NOMO-1 treated with DMSO at 0.1 percent for 48 hours (cell line): ENCODE measurements at regions not wholly inside any gene's neighbourhood (a gene's known extent, or its start where the extent isn't known, plus 50 kb on each side); places are given as distances from the start of the nearest gene placed in this dataset.

Experiments used
- DNase-seq: peaks from one replicate; lab custom pipeline; 2025; ENCODE audit not compliant: unreplicated experiment; lab: John Stamatoyannopoulos, UW

GRCh38 chr6:28766426-28766825 is 157.4 kb downstream of the TRIM27 start:
- DNase-seq: no peak

GRCh38 chr6:28767133-28767532 is 156.7 kb downstream of the TRIM27 start:
- DNase-seq: no peak

GRCh38 chr6:28767691-28768090 is 156.1 kb downstream of the TRIM27 start:
- no peak for DNase-seq

DNA sequence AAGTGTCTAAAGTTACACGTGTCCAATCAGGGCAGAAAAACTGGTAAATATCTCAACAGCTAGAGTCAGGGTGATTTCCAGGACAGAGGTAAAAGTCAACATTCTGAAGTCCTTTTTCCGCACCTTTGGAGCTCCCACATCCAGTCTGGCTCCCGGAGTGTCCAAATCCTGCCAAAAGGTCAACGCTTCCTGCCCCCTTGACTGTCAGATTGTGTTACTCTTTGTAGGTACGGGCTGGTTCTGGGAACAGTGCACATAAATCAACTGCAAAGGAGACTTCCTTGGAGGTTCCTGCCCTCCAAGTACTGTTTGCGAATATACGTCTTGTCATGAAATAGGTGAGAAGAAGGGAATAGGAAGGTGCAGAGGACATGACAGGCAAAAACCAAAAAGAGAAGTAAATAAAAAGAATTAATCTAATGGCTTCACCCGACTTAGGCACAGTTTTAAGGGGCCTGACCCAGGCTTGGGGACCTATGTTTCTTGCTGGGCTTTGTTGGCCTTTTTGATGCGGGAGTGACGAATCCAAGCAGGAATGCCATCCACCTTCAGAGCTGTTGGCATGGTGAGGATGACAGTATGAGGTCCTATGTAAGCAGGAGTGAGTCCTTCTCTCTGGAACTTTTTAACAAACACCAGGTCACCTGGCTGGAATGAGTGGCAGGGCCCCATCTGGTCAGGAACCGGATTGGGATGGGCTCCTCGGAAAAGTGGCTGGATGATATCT is 155.4 kb downstream of the TRIM27 start:
- DNase-seq: no peak

- DNase-seq: no peak
Observed at GRCh38 chr6:28769626-28770402, 154.0 kb downstream of the TRIM27 start.

- no peak for DNase-seq
Observed at GRCh38 chr6:28770732-28771131, 153.1 kb downstream of the TRIM27 start.

DNA sequence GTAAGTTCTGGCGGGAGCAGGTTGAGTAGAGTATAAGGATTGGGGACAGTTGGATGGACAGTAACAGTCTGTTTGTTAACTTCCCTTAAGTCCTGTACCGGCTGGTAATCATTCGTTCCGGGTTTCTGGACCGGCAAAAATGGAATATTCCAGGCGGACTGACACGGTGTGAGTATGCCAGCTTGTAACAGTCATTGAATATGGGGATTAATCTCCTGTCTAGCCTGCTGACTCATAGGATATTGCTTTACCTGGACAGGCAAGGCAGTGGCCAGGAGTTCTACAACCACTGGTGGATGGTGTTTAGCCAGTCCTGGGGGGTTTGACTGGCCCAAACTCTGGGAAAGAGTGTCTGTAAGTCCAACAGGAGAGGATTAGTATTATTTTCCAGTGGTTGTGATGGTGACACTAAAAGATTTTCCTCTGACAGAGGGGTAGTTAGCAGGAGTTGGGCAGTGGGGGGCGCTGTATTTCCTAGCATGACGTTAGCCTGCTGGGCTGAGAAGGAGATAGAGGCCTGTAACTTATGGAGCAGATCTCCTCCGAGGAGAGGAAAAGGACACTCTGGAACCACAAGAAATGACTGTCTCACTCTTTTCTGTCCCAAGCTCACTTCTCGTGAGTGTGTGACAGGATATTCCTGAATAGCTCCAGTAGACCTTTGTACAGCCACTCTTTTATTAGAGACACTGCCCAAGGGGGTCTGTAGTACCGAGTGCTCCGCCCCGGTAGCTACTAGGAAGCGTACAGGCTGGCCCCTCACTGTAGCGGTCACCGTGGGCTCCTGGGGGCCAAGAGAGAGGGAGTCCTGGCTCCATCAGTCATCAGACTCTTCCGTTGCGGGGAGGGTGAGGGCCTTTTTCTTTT is 152.2 kb downstream of the TRIM27 start:
- no peak for DNase-seq

DNA sequence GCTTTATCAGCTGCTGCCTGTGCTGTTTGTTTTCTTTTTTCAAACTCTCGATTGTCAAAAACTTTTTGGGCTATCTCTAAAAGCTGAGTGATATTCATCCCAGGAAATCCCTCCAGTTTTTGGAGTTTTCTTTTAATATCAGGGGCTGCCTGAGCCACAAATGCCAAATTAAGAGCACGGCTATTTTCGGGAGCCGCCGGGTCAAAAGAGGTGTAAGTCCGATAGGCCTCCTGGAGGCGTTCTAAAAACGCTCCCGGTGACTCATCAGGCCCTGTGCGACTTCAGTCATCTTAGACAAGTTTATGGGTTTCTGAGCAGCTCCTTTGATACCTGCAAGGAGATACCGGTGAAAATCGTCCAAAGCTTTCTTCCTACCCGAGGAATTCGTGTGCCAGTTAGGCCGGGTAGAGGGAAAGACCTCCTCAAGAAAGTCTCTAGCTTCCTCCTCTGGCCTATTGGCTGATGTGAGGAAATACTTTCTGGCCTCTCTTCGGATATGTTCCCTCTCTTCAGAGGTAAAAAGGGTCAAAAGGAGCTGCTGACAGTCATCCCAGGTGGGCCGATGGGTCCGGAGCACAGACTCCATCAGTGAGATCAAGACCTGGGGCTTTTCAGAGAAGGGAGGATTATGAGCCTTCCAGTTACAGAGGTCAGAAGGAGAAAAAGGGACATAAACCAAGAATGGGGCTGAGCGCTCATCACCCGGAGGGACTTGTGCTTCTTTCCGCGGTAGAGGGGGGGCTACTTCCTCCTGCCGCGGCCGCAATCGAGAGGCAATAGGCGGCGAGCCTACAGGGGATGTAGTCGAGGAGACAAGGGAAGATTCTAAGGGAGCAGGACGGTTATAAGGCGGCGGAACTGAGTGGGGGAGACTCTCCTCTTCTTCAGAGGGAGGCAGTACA is 151.1 kb downstream of the TRIM27 start:
- DNase-seq: no peak

DNA sequence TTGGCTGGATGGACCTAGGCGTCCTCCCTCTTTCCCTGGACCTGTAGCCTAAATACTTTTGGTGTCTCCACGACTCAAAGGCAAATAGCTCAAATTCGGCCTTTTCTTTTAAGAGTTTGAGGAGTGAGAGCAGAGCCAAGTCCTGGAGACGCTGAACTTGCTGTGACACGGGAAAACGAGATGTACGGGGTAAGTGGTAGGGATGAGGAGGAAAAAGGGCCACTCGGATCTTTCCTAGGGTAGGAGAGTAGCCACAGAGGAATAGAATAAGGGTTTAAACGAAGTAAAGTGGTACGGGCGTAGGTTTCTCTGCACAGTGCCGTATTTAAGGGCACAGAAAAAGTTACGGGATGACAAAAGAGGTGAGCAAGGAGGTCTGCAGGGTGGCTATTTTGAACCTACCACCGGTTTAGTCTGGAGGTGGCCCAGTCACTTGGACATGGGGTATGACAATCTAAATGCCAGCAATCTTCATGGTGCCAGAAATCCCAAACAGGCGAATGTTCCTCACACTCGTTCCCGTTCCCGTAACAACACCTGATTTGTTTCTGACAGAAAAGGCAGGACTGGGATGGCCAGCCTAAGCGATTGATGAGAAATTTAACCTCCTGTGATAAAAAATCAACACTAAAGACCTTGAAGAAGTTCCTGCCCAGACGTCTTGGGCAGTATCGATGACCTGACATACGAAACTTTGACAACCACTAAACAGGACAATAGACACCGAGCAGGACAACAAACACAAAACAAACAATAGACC is 149.3 kb downstream of the TRIM27 start:
- DNase-seq: no peak

- no peak for DNase-seq
Observed at GRCh38 chr6:28775052-28775376, 148.8 kb downstream of the TRIM27 start.

- no peak for DNase-seq
Observed at GRCh38 chr6:28775405-28776129, 148.2 kb downstream of the TRIM27 start.

DNA sequence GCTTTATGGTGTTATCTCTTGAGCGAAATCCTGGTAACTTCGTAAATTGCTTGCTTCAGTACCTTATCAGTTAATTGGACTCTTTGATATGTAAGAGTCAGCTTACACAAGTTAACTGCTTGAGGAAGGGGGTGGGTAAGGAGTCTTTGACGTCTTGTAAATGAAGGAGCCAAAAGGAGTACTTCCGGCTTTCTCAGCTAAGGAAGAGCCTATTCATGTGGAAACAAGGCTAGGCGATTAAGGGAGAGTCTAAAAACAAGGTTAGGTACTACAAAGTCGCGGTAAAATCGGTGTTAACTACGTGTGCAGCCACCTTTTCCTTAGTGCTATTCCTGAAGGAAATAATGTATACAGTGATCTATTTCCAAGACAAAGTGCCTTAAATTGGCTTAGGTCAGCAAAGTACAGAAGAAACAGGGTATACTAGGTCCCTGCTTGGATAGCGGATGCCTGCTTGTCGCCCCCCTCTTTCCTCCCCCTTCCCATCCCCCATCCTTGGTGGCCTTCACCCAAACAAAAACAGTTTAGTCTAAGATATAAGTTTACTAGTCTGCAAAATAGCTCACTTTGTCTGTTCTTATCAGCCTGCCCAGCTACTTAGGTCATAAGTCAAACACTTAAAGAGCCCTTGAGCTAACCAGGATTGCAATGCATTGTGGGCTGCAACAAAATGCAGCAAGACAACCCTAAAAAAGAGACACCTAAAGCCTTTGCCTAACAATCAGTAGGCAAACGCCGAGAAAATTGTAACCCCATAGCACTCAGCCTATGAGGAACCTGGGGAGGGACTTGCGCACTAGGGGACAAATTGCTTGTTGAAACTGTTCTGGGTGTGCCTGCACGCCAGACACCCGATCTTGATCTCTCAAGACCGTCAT is 147.3 kb downstream of the TRIM27 start:
- DNase-seq: no peak

DNA sequence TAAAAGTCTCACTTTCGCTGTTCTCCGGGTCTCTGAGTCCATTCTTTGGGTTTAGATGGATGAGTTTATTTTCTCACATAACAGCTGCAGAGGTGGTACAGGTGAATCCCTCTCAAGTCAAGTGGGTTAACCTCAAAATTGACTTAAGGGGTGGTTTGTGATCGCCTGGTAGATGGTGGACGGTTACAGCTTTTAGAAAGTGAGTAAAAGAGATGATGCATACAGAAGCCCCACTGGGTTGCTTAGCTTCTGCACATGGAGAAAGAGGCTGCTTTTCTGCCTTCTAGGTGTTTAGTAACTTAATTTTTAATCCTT is 146.7 kb downstream of the TRIM27 start:
- no peak for DNase-seq

DNA sequence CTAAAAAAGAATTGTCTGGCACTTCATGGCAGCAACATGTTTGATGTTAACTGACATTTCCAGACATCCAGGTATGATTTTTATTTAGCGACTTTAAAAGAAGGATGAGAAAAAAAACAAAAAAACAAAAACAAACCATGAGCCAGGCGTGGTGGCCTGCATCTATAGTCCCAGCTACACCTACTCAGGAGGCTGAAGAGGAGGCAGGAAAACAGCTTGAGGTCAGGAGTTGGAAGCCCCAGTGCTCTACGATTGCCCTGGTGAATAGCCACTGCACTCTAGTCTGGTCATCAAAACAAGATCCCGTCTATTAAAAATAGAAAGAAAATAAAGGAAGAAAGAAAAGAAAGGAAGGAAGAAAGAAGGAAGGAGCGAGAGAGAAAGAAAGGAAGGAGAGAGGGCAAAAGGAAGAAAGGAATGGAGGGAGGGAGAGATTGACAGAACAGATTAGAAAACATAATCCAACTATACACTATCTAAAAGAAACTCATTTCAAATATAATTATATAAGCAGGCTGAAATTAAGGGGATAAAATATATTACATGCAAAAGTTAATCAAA is 141.6 kb downstream of the TRIM27 start:
- DNase-seq: no peak

DNA sequence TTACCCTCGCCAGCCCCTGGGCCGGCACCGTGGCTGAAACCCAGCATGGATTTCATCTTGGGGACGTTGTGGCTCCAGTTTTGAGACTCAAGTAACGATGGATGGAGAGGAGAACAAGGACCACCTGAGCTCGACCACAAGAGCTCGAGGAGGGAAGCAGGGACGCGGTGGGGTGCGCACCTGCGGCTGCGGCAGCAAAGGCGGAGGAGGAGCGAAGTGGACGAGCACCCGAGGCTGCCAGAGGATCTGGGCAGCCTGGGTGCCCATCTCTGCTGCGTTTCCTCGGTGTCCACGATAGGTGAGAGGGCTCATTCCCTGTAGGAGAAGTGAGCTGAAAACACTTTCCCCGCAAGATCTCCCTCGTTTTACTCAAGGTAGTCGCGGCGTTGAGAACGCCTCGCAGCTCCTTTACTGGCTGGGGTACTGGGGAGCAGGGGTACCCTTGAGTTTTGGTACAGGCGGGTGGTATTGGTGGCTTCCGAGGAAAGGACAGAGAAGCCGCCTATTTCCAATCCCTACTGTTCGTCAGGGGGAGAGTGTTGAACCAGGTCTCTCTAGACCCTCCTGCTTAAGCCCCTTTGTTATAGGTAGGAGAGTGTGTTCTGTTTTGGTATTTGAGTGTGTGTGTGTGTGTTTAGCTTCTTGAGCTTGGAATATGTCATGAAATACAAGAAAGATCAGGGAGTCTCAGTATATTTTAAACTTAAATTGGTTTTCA is 137.7 kb downstream of the TRIM27 start:
- no peak for DNase-seq

GRCh38 chr6:28789553-28790083 is 134.2 kb downstream of the TRIM27 start:
- peak; percentile 53 for DNase-seq

DNA sequence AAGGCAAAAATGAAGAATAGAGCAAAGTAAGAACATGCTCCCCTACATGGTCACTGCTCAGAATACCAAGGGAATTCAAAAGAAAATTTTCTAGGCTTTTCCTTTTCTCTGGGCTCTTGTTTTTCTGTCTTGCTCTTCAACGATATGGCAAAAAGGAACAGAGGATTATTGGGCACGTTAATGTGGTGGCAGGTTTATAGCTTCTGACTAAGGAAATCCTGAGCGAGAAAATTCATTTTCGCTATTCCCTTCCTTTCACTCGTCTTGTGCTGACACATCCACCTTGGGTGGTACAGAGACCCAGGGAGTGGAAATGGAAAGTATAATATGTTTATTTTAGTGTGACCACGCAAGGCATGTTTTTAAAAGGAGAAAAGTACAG is 132.8 kb downstream of the TRIM27 start:
- no peak for DNase-seq
